Bronchial epithelial cell (primary cell): ENCODE measurements at regions not wholly inside any gene's neighbourhood (a gene's known extent, or its start where the extent isn't known, plus 50 kb on each side); places are given as distances from the start of the nearest gene placed in this dataset.

Source experiments
- DNase-seq: peaks from one replicate; pipeline ENCODE4 v3.0.0-alpha.2; 2010; ENCODE audit warnings: low read depth
- FAIRE-seq: peaks from 2 replicates; lab custom pipeline; 2011; peaks lifted over from hg19 to GRCh38; lab: Jason Lieb, UNC
- H3K27me3 ChIP-seq: 2 replicates; pipeline ENCODE4 v1.5.1; 2011; ENCODE audit warnings: low read length; ENCODE audit not compliant: control insufficient read depth, insufficient read depth
- H3K36me3 ChIP-seq: 2 replicates; pipeline ENCODE4 v1.5.1; 2011; ENCODE audit warnings: low read length; ENCODE audit not compliant: control insufficient read depth, insufficient read depth
- H3K4me3 ChIP-seq: 2 replicates; pipeline ENCODE4 v1.5.1; 2011; ENCODE audit warnings: mild to moderate bottlenecking, low read depth, low read length, control low read depth
- CTCF ChIP-seq: IDR thresholded peaks from 2 replicates; pipeline ENCODE4 v1.5.1; 2011; ENCODE audit warnings: mild to moderate bottlenecking, moderate library complexity, low read length, control low read depth, inconsistent platforms; ENCODE audit not compliant: insufficient read depth, severe bottlenecking

- peak; percentile 66 for TF ChIP-seq CTCF
- H3K36me3 ChIP-seq = no peaks in the 10 kb centered on the region
- H3K27me3 ChIP-seq = no peaks in the 10 kb centered on the region
- peak; percentile 63 for DNase-seq
- no peak overlapping the region for H3K4me3 ChIP-seq
- FAIRE-seq = no peak
Measured at GRCh38 chr1:55337801-55338447, 122.8 kb upstream of the USP24 start.

GRCh38 chr1:55334797-55335196 is 119.6 kb upstream of the USP24 start:
- TF ChIP-seq CTCF = no peak
- Histone ChIP-seq H3K4me3 (no peak overlapping the region), H3K36me3 (no peaks in the 10 kb centered on the region), H3K27me3 (no peaks in the 10 kb centered on the region)
- DNase-seq (no peak), FAIRE-seq (no peak)

GRCh38 chr1:55334160-55334559 is 119.0 kb upstream of the USP24 start:
- Histone ChIP-seq H3K4me3 (no peak overlapping the region), H3K27me3 (no peaks in the 10 kb centered on the region), H3K36me3 (no peaks in the 10 kb centered on the region)
- no peak for TF ChIP-seq CTCF
- FAIRE-seq = no peak
- DNase-seq = peak; percentile 6

GRCh38 chr1:55333461-55333860 is 118.3 kb upstream of the USP24 start:
- Histone ChIP-seq H3K27me3 (no peaks in the 10 kb centered on the region), H3K36me3 (no peaks in the 10 kb centered on the region), H3K4me3 (no peak overlapping the region)
- no peak for FAIRE-seq
- TF ChIP-seq CTCF = no peak
- DNase-seq = no peak

- Histone ChIP-seq H3K27me3 (no peaks in the 10 kb centered on the region), H3K36me3 (no peaks in the 10 kb centered on the region), H3K4me3 (no peak overlapping the region)
- no peak for TF ChIP-seq CTCF
- no peak for FAIRE-seq
- no peak for DNase-seq
Measured at GRCh38 chr1:55331351-55331750, 116.2 kb upstream of the USP24 start.
